ENCODE measurements at regions not wholly inside any gene's neighbourhood (a gene's known extent, or its start where the extent isn't known, plus 50 kb on each side); places are given as distances from the start of the nearest gene placed in this dataset.

GRCh38 chr1:234916840-234917239 is 211.8 kb downstream of the TOMM20 start:
- TF ChIP-seq, protein P1, sequence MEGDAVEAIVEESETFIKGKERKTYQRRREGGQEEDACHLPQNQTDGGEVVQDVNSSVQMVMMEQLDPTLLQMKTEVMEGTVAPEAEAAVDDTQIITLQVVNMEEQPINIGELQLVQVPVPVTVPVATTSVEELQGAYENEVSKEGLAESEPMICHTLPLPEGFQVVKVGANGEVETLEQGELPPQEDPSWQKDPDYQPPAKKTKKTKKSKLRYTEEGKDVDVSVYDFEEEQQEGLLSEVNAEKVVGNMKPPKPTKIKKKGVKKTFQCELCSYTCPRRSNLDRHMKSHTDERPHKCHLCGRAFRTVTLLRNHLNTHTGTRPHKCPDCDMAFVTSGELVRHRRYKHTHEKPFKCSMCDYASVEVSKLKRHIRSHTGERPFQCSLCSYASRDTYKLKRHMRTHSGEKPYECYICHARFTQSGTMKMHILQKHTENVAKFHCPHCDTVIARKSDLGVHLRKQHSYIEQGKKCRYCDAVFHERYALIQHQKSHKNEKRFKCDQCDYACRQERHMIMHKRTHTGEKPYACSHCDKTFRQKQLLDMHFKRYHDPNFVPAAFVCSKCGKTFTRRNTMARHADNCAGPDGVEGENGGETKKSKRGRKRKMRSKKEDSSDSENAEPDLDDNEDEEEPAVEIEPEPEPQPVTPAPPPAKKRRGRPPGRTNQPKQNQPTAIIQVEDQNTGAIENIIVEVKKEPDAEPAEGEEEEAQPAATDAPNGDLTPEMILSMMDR (IDR thresholded peaks at IDR 0.05; ENCODE audit: low read length, missing control alignments): no peak
- no peak overlapping the region for H3K4me3 ChIP-seq (replicated peaks; ENCODE audit: low read depth, low read length)
- DNase-seq (ENCODE audit: low read depth): no peak

DNA sequence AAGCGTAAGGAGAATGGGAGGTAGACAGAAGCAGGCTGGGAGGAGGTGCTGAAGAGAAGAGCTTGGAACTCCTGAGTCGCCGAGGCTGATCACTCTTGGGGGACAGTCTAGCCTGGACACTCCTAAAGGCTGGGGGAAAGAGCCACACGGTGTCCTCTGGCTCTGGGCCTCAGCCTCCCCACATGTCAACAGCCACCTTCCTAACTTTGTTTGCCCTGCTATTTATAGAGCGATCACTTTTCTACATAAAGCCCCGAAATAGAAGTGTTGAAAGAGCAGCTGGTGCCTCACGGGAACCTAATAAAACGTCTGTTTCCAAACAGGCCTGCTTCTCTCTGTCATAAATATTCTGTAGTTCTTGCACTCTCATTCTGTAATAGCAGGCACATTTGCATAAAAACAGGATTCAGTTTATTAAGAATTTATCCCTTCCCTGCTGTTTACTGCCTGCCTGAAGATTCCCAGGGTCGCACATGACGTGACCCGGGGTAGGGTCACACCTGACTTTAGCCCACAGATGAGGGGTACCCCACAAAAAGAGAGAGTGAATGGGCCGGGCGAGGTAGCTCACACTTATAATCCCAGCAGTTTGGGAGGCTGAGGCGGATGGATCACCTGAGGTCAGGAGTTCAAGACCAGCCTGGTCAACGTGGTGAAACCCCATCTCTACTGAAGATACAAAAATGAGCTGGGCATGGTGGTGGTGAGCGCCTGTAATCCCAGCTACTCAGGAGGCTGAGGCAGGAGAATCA is 212.5 kb downstream of the TOMM20 start:
- TF ChIP-seq, protein P1 (IDR thresholded peaks at IDR 0.05; ENCODE audit: low read length, missing control alignments): no peak
- no peak for DNase-seq (ENCODE audit: low read depth)

GRCh38 chr1:234914606-234915290 is 213.9 kb downstream of the TOMM20 start:
- H3K4me3 ChIP-seq (replicated peaks; ENCODE audit: low read depth, low read length): no peak overlapping the region
- TF ChIP-seq, protein P1 (IDR thresholded peaks at IDR 0.05; ENCODE audit: low read length, missing control alignments): no peak
- no peak for DNase-seq (ENCODE audit: low read depth)

More for the DNA sequence above, 212.5 kb downstream of the TOMM20 start:
- no peak overlapping the region for H3K4me3 ChIP-seq (replicated peaks; ENCODE audit: low read depth, low read length)

GRCh38 chr1:234913771-234914170 is 214.9 kb downstream of the TOMM20 start:
- TF ChIP-seq, protein P1 (IDR thresholded peaks at IDR 0.05; ENCODE audit: low read length, missing control alignments): no peak
- DNase-seq (ENCODE audit: low read depth): no peak
- no peak overlapping the region for H3K4me3 ChIP-seq (replicated peaks; ENCODE audit: low read depth, low read length)

- no peak overlapping the region for H3K4me3 ChIP-seq (replicated peaks; ENCODE audit: low read depth, low read length)
- TF ChIP-seq, protein P1 (IDR thresholded peaks at IDR 0.05; ENCODE audit: low read length, missing control alignments): no peak
- no peak for DNase-seq (ENCODE audit: low read depth)
Measured at GRCh38 chr1:234913278-234913649, 215.4 kb downstream of the TOMM20 start.

- H3K4me3 ChIP-seq (replicated peaks; ENCODE audit: low read depth, low read length): no peak overlapping the region
- no peak for DNase-seq (ENCODE audit: low read depth)
- TF ChIP-seq, protein P1 (IDR thresholded peaks at IDR 0.05; ENCODE audit: low read length, missing control alignments): no peak
Measured at GRCh38 chr1:234912548-234913277, 215.9 kb downstream of the TOMM20 start.
